Stomach (tissue), 4 donors: ENCODE measurements at regions not wholly inside any gene's neighbourhood (a gene's known extent, or its start where the extent isn't known, plus 50 kb on each side); places are given as distances from the start of the nearest gene placed in this dataset.
"Not testable (repeated sequence)": the region's sequence is repeated elsewhere in the genome, so short reads cannot be mapped to it uniquely, and the experiment has no call there.

Experiments used
- CTCF ChIP-seq, 7 experiments: fragments of 450-650 bp in 4 of 7; fragments of 200-600 bp in 3 of 7; sonication (generic) in 3 of 7; IDR thresholded peaks; one replicate each; pipeline ENCODE4 v1.5.1; 2016 to 2019; ENCODE audit warnings: antibody characterized with exemption in 7 of 7, control low read depth in 2 of 7, mild to moderate bottlenecking in 1 of 7
- POLR2A ChIP-seq, 4 donors: fragments of 450-650 bp; IDR thresholded peaks; one replicate each; pipeline ENCODE4 v1.6.1; 2016; ENCODE audit warnings: antibody characterized with exemption in 4 of 4, control low read depth in 2 of 4, mild to moderate bottlenecking in 1 of 4, moderate library complexity in 1 of 4

GRCh38 chr11:86732739-86733138 lies 60.3 kb upstream of the ME3 start:
- TF ChIP-seq CTCF, POLR2A (IDR thresholded peaks at IDR 0.05): not testable (repeated sequence)
